ENCODE measurements at regions not wholly inside any gene's neighbourhood (a gene's known extent, or its start where the extent isn't known, plus 50 kb on each side); places are given as distances from the start of the nearest gene placed in this dataset.

DNA sequence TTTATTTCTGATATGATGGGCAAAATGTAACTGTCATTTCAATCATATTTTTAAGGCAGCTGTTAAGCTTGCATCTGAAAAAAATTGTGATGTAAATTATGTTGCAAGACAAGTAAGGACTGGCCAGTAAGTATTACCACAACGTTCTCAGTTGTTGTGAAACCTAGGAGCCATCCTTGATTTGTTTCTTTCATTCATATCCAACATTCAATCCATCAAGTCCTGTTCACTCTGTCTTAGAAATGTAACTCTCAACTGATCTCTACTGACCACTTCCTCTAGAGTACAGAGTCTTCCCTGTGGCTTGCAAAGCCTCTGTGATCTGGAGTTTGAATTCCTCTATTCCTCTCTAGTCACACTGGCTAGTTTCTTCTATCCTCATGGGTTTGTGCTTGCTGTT is 161.4 kb upstream of the MAD2L1 start:
- TF ChIP-seq POLR2A (IDR thresholded peaks at IDR 0.05) (no peak), EP300 (IDR thresholded peaks at IDR 0.05) (no peak)
- TF ChIP-seq, protein P1, sequence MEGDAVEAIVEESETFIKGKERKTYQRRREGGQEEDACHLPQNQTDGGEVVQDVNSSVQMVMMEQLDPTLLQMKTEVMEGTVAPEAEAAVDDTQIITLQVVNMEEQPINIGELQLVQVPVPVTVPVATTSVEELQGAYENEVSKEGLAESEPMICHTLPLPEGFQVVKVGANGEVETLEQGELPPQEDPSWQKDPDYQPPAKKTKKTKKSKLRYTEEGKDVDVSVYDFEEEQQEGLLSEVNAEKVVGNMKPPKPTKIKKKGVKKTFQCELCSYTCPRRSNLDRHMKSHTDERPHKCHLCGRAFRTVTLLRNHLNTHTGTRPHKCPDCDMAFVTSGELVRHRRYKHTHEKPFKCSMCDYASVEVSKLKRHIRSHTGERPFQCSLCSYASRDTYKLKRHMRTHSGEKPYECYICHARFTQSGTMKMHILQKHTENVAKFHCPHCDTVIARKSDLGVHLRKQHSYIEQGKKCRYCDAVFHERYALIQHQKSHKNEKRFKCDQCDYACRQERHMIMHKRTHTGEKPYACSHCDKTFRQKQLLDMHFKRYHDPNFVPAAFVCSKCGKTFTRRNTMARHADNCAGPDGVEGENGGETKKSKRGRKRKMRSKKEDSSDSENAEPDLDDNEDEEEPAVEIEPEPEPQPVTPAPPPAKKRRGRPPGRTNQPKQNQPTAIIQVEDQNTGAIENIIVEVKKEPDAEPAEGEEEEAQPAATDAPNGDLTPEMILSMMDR (IDR thresholded peaks at IDR 0.05): no peak

Data from ovary (tissue), 3 donors.